AG04450 (cell line): ENCODE measurements at regions not wholly inside any gene's neighbourhood (a gene's known extent, or its start where the extent isn't known, plus 50 kb on each side); places are given as distances from the start of the nearest gene placed in this dataset.

ENCODE experiments used
- CTCF ChIA-PET: fragments of 300-600, 350-600 bp; formaldehyde crosslinking; extraction: SDS; loops from one replicate; lab custom pipeline; 2022; ENCODE audit warnings: antibody characterized with exemption, inconsistent platforms; lab: Charles Lee
- POLR2A ChIA-PET: fragments of 350-600 bp; formaldehyde crosslinking; extraction: SDS; loops from one replicate; lab custom pipeline; 2021; ENCODE audit warnings: antibody characterized with exemption, inconsistent platforms; lab: Yijun Ruan, JAX
- DNase-seq: peaks from one replicate; pipeline ENCODE4 v3.0.0-alpha.2; 2011; ENCODE audit warnings: low read depth, low spot score
- H3K27ac ChIP-seq: one replicate; pipeline ENCODE4 v1.5.1; 2012; ENCODE audit warnings: low read depth, low read length, control low read depth
- H3K27me3 ChIP-seq: one replicate; pipeline ENCODE4 v1.6.0; 2012; ENCODE audit warnings: low read length; ENCODE audit not compliant: control insufficient read depth, insufficient read depth
- H3K4me3 ChIP-seq: 2 replicates; pipeline ENCODE4 v1.5.1; 2011; ENCODE audit warnings: mild to moderate bottlenecking, low read depth, low read length, control low read depth
- H3K9me3 ChIP-seq: 2 replicates; pipeline ENCODE4 v1.5.1; 2012; ENCODE audit warnings: low read length; ENCODE audit not compliant: control insufficient read depth, insufficient read depth
- CTCF ChIP-seq: IDR thresholded peaks from 2 replicates; pipeline ENCODE4 v1.5.1; 2011; ENCODE audit warnings: low read depth, low read length, control low read depth, inconsistent platforms

GRCh38 chr4:59091146-59092142 is 1981.3 kb upstream of the IGFBP7 start:
- POLR2A ChIA-PET = no interaction called here
- no peak for DNase-seq

GRCh38 chr4:59094505-59094904 is 1984.3 kb upstream of the IGFBP7 start:
- TF ChIP-seq CTCF = no peak
- POLR2A ChIA-PET = no interaction called here
- Histone ChIP-seq H3K27ac (no peak overlapping the region), H3K27me3 (no peaks in the 10 kb centered on the region), H3K4me3 (no peak overlapping the region), H3K9me3 (peaks cover 9% of the 10 kb centered on the region)
- CTCF ChIA-PET = no interaction called here
- DNase-seq = no peak

More at GRCh38 chr4:59091146-59092142, 1981.3 kb upstream of the IGFBP7 start:
- Histone ChIP-seq H3K27ac (no peak overlapping the region), H3K4me3 (no peak overlapping the region), H3K9me3 (peaks cover 9% of the 10 kb centered on the region), H3K27me3 (no peaks in the 10 kb centered on the region)
- CTCF ChIA-PET = no interaction called here
- no peak for TF ChIP-seq CTCF

- Histone ChIP-seq H3K27me3 (no peaks in the 10 kb centered on the region), H3K27ac (no peak overlapping the region), H3K9me3 (no peaks in the 10 kb centered on the region), H3K4me3 (no peak overlapping the region)
- POLR2A ChIA-PET = no interaction called here
- DNase-seq = no peak
- CTCF ChIA-PET = no interaction called here
- TF ChIP-seq CTCF = no peak
Observed at GRCh38 chr4:59102311-59102710, 1992.1 kb upstream of the IGFBP7 start.

GRCh38 chr4:59120287-59120814 is 2010.2 kb upstream of the IGFBP7 start:
- no peaks in the 10 kb centered on the region for H3K27me3 ChIP-seq
- DNase-seq = no peak
- H3K27ac ChIP-seq = no peak overlapping the region
- POLR2A ChIA-PET = no interaction called here
- TF ChIP-seq CTCF = no peak
- no peaks in the 10 kb centered on the region for H3K9me3 ChIP-seq
- no peak overlapping the region for H3K4me3 ChIP-seq
- CTCF ChIA-PET = no interaction called here

- ChIA-PET CTCF (no interaction called here), POLR2A (no interaction called here)
- H3K27ac ChIP-seq = no peak overlapping the region
- H3K9me3 ChIP-seq = no peaks in the 10 kb centered on the region
- no peak for TF ChIP-seq CTCF
- no peak overlapping the region for H3K4me3 ChIP-seq
- H3K27me3 ChIP-seq = no peaks in the 10 kb centered on the region
- no peak for DNase-seq
Observed at GRCh38 chr4:59122626-59123025, 2012.4 kb upstream of the IGFBP7 start.
